Kidney epithelial cell (primary cell): ENCODE measurements at regions not wholly inside any gene's neighbourhood (a gene's known extent, or its start where the extent isn't known, plus 50 kb on each side); places are given as distances from the start of the nearest gene placed in this dataset.

Source experiments
- DNase-seq: peaks from one replicate; pipeline ENCODE4 v3.0.0-alpha.2; 2010; ENCODE audit warnings: low read depth
- H3K27me3 ChIP-seq: 2 replicates; pipeline ENCODE4 v1.6.0; 2011; ENCODE audit warnings: low read length; ENCODE audit not compliant: control insufficient read depth, insufficient read depth
- H3K36me3 ChIP-seq: 2 replicates; pipeline ENCODE4 v1.5.1; 2011; ENCODE audit warnings: low read length; ENCODE audit not compliant: control insufficient read depth, insufficient read depth
- H3K4me3 ChIP-seq: 2 replicates; pipeline ENCODE4 v1.5.1; 2011; ENCODE audit warnings: low read depth, mild to moderate bottlenecking, control low read depth, low read length
- CTCF ChIP-seq: IDR thresholded peaks from 2 replicates; pipeline ENCODE4 v1.5.1; 2011; ENCODE audit warnings: mild to moderate bottlenecking, moderate library complexity, low read length, control low read depth, inconsistent platforms; ENCODE audit not compliant: insufficient read depth, poor library complexity, severe bottlenecking

GRCh38 chr3:64815195-64815631 is 127.4 kb upstream of the ADAMTS9 start:
- no peak overlapping the region for H3K4me3 ChIP-seq
- no peak for DNase-seq
- no peak for TF ChIP-seq CTCF
- no peaks in the 10 kb centered on the region for H3K27me3 ChIP-seq
- H3K36me3 ChIP-seq, result no peaks in the 10 kb centered on the region

GRCh38 chr3:64814351-64814750 is 126.6 kb upstream of the ADAMTS9 start:
- no peak for TF ChIP-seq CTCF
- H3K27me3 ChIP-seq, result no peaks in the 10 kb centered on the region
- DNase-seq, result no peak
- H3K36me3 ChIP-seq, result no peaks in the 10 kb centered on the region
- H3K4me3 ChIP-seq, result no peak overlapping the region

- TF ChIP-seq CTCF, result no peak
- DNase-seq, result no peak
These were observed 125.5 kb upstream of the ADAMTS9 start for GRCh38 chr3:64813326-64813725.

GRCh38 chr3:64809086-64809485 is 121.3 kb upstream of the ADAMTS9 start:
- no peak for DNase-seq
- TF ChIP-seq CTCF, result no peak
- no peaks in the 10 kb centered on the region for H3K27me3 ChIP-seq
- H3K36me3 ChIP-seq, result no peaks in the 10 kb centered on the region
- H3K4me3 ChIP-seq, result no peak overlapping the region

More at GRCh38 chr3:64813326-64813725, 125.5 kb upstream of the ADAMTS9 start:
- no peaks in the 10 kb centered on the region for H3K36me3 ChIP-seq
- H3K27me3 ChIP-seq, result no peaks in the 10 kb centered on the region
- H3K4me3 ChIP-seq, result no peak overlapping the region

- Histone ChIP-seq H3K27me3 (no peaks in the 10 kb centered on the region), H3K36me3 (no peaks in the 10 kb centered on the region), H3K4me3 (no peak overlapping the region)
- no peak for DNase-seq
- no peak for TF ChIP-seq CTCF
These were observed 120.3 kb upstream of the ADAMTS9 start for GRCh38 chr3:64808061-64808460.

- no peaks in the 10 kb centered on the region for H3K36me3 ChIP-seq
- H3K4me3 ChIP-seq, result no peak overlapping the region
- TF ChIP-seq CTCF, result no peak
- DNase-seq, result no peak
- H3K27me3 ChIP-seq, result no peaks in the 10 kb centered on the region
These were observed 119.1 kb upstream of the ADAMTS9 start for GRCh38 chr3:64806668-64807605.
